ENCODE measurements at regions not wholly inside any gene's neighbourhood (a gene's known extent, or its start where the extent isn't known, plus 50 kb on each side); places are given as distances from the start of the nearest gene placed in this dataset.
"Not testable (repeated sequence)": the region's sequence is repeated elsewhere in the genome, so short reads cannot be mapped to it uniquely, and the experiment has no call there.

- FAIRE-seq, result no peak
Measured at GRCh38 chr1:29427614-29428279, 191.4 kb downstream of the PTPRU start.

DNA sequence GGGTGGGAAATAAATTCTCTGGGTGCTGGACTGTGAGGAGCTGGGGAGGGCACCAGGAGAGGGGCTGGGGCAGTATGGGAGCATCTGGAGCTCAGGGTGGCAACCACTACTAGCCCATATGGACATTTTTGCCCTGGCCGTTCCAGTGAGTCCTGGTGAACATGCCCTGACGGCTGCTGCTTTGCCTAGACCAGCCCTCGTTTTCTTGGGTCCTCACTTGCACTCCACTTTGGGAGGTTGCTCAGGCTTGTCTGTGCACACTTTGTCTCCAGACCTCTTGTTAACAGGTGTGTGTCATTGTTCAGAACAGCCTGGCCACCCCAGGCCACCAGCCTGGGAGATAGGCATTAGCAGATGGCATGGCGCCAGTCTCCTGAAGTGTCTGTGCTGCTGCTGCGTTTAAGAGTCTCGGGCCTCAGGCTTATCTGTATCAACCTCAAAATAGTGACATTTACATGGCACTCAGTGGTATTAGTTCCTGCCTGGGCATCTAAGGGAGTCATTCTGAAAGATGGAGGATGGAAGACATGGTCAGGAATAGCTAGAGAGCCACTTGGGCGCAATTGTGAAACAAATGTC is 190.5 kb downstream of the PTPRU start:
- no peak for FAIRE-seq

- no peak for FAIRE-seq
Measured at GRCh38 chr1:29425631-29426030, 189.3 kb downstream of the PTPRU start.

- FAIRE-seq, result no peak
Measured at GRCh38 chr1:29424266-29424665, 187.9 kb downstream of the PTPRU start.

- FAIRE-seq, result no peak
Measured at GRCh38 chr1:29420202-29420601, 183.9 kb downstream of the PTPRU start.

GRCh38 chr1:29417971-29418370 is 181.6 kb downstream of the PTPRU start:
- FAIRE-seq, result no peak

- FAIRE-seq, result no peak
Measured at GRCh38 chr1:29417147-29417858, 181.0 kb downstream of the PTPRU start.

GRCh38 chr1:29416267-29417146 is 180.2 kb downstream of the PTPRU start:
- no peak for FAIRE-seq

DNA sequence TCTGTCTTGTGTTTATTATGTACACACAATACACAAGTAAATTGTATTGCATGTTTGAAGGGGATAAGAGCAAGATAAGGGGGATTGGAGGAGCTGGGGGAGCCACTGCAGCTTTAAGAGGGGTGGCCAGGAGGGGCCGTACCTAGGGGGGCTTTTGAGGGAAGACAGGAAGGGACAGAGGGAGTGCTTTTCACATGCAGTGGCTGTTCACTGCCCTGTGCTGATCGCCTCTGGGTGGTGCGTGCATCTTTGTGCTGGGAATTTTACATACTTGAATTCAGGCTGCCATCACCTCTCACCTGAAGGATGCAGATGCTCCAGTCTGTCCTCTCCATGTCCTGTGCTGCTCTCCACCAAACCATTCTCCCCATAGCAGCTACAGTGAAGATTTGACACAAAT is 179.5 kb downstream of the PTPRU start:
- FAIRE-seq, result no peak

- no peak for FAIRE-seq
Measured at GRCh38 chr1:29415156-29415830, 179.0 kb downstream of the PTPRU start.

- no peak for FAIRE-seq
Measured at GRCh38 chr1:29414086-29414485, 177.8 kb downstream of the PTPRU start.

DNA sequence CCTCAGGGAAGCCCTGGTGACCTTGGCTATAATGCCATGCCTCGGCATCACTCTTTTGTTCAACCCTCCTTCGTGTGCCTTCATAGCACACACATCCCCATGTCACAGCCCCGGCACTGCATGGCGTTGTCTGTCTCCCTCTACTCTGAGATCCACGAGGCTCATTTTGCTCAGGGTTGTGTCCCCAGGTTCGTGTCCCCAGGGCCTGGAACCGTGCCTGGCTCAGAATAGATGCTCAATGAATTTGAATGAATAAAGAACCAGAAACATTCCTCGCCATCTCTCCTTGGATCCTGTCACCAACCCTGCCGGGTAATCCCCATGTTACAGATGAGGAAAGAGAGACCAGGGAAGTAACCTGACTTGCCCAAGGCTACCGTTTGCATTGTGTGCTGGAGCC is 177.3 kb downstream of the PTPRU start:
- no peak for FAIRE-seq

- FAIRE-seq, result no peak
Measured at GRCh38 chr1:29412591-29412990, 176.3 kb downstream of the PTPRU start.

GRCh38 chr1:29410476-29410875 is 174.2 kb downstream of the PTPRU start:
- FAIRE-seq, result no peak

- FAIRE-seq, result no peak
Measured at GRCh38 chr1:29409616-29410015, 173.3 kb downstream of the PTPRU start.

DNA sequence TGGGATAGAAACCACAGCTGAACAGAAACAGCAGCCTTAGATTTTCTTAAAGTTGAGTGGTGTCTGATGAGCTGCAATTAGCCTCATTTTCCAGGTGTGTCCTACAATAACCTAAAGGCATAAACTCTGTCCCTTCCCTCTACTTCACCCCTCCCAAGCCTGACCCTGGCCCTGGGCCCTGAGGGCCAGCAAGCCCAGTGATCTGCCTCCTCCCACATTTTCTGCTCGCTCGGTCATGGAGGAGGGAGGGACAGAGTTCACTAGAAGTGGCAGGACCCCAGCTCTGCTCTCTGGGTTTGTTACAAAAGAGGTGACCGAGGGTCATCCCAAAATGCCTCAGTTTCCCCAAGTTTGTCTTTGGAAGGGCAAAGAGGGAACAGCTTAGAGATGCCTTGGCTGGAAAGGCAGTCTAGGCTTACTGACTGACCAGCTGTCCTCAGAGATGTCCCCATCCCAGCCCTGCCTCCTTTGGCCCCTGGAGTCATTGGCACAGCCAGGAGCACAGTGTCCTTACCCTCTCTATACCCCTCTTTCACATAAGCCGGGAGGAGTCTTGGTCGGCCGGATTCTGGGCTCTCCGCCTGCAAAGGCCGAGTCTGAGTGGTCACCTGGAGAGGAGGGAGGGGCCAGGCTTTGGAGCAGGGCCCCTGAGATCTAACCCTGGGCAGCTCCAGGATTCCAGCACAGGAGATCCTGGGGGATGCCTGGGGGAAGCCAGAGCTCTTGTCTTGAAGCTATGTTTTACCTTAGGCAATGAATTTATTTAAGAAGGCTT is 172.7 kb downstream of the PTPRU start:
- no peak for FAIRE-seq

GRCh38 chr1:29406814-29407213 is 170.5 kb downstream of the PTPRU start:
- no peak for FAIRE-seq

GRCh38 chr1:29400203-29400602 is 163.9 kb downstream of the PTPRU start:
- not testable (repeated sequence) for FAIRE-seq

DNA sequence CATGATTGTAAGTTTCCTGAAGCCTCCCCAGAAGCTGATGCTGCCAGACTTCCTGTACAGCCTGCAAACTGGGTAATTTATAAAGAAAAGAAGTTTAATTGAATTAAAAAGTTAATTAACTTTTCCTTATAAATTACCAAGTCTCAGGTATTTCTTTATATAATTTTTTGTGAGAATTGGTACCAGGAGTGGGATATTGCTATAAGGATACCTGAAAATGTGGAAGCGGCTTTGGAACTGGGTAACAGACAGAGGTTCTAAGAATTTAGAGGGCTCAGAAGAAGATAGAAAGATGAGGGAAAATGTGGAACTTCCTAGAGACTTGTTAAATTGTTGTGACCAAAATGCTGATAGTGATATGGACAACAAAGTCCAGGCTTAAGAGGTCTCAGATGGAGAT is 163.1 kb downstream of the PTPRU start:
- FAIRE-seq, result no peak

DNA sequence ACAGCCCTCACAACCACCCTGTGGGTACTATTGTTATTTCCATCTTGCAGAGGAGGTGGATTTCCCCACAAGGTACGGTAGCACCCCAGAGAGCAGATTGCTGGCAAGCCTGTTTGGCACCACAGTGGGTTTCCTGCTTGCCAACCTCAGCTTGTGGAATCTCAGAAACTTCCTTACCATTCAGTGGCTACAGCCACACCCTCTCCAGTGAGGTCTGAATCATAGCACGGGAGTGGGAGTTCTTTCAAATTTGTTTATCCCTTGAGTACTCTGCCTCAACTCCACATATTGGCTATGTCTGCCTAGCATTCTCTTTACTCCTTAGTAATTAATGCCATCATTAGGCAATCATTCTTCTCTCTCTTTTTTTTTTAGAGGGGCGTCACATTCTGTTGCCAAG is 162.1 kb downstream of the PTPRU start:
- FAIRE-seq, result no peak

DNA sequence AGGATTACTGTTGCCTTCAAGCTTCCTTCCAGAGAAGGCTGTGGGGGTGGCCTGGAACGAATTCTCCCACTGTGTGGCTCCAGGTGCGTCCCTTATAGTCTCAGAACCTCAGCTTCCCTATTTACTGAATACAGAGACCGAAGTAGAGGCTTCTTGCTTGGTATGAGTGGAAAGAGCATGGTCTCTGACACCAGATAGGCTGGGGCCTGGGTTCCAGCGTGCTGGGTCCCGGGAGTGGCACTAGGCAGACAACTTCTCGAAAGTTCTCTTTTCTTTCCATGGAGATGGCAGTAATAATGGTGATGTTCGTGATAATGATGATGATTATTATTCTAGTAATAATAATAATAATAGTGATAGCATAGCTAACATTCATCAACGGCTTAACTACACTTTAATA is 161.7 kb downstream of the PTPRU start:
- no peak for FAIRE-seq

- no peak for FAIRE-seq
Measured at GRCh38 chr1:29397256-29397590, 160.9 kb downstream of the PTPRU start.

Measured in TTC549 (cell line).